Neural progenitor cell (in vitro differentiated cells): ENCODE measurements at regions not wholly inside any gene's neighbourhood (a gene's known extent, or its start where the extent isn't known, plus 50 kb on each side); places are given as distances from the start of the nearest gene placed in this dataset.

ENCODE experiments used
- EZH2 ChIP-seq: fragments of 200-600 bp; sonication (generic); IDR thresholded peaks from 2 replicates; pipeline ENCODE4 v1.6.1; 2017; ENCODE audit warnings: antibody characterized with exemption, mild to moderate bottlenecking, moderate library complexity
- TF ChIP-seq, protein P1 (sequence below): fragments of 200-600 bp; sonication (generic); IDR thresholded peaks from 2 replicates; pipeline ENCODE4 v1.5.1; 2017; ENCODE audit warnings: antibody characterized with exemption, mild to moderate bottlenecking

DNA sequence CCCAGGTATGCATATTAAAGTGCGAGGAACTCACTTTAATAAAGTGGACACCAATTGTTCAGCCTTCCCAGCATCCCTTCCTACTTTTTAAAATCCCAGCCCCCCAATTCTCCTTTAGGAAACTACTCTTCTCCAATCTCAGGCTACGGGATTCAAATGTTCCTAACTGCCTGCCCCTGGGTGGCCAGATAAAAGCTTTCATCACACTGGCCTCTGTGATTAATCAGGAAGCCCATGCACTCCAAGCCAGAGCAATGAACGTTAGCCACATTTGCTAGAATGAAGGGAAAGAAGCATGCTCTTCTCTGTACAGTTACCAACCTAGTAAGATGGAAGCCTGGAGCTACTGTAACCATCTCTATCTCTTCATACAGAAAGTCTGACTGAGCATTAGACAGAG is 250.3 kb upstream of the UBE2E2 start:
- TF ChIP-seq, protein P1, sequence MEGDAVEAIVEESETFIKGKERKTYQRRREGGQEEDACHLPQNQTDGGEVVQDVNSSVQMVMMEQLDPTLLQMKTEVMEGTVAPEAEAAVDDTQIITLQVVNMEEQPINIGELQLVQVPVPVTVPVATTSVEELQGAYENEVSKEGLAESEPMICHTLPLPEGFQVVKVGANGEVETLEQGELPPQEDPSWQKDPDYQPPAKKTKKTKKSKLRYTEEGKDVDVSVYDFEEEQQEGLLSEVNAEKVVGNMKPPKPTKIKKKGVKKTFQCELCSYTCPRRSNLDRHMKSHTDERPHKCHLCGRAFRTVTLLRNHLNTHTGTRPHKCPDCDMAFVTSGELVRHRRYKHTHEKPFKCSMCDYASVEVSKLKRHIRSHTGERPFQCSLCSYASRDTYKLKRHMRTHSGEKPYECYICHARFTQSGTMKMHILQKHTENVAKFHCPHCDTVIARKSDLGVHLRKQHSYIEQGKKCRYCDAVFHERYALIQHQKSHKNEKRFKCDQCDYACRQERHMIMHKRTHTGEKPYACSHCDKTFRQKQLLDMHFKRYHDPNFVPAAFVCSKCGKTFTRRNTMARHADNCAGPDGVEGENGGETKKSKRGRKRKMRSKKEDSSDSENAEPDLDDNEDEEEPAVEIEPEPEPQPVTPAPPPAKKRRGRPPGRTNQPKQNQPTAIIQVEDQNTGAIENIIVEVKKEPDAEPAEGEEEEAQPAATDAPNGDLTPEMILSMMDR, result no peak
- TF ChIP-seq EZH2, result no peak
